ENCODE measurements at regions not wholly inside any gene's neighbourhood (a gene's known extent, or its start where the extent isn't known, plus 50 kb on each side); places are given as distances from the start of the nearest gene placed in this dataset.

DNA sequence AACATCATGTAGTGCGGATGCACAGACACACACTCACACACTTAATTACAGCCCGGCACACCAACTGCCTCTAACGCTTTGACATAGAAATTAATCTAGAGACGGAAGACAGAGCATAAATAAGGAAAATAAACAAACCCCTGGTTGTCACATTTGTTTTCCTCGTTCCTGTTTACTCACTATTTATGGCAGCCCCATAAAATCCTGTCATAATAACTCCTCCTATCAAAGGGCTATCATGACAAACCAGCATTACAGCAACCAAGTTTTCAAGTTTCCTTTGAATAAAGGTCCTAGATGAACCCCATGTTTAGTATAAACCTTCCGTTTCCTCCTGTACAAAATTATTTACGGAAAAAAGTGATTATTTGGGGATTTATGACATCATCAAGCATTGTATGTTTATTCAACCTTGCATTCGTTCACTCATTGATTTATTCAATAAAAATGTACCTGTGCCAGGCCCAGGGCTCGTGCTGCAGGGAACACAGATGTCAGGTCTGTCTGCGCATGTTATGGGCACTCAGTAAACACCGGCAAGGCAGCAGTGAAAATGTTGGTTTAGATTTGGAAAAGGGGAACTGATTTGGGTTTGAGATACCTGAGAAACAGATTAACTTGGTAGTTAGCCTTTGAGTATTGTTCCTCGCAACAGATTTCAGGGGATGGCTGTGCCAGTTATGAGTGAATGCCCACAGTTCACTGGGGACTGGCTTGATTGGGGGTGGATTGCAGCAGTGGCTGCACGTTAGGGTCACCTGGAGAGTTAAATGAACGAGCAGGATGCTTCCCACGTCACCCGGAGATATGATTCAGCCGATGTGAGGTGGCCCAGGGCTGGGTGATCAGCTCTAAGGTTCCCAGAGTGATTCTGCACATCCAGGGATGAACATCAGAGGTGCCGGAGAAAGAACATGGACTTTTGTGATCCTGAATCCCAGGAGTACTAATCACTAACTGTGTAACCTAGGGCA lies 295.3 kb upstream of the FOXQ1 start:
- TF ChIP-seq, protein P1, sequence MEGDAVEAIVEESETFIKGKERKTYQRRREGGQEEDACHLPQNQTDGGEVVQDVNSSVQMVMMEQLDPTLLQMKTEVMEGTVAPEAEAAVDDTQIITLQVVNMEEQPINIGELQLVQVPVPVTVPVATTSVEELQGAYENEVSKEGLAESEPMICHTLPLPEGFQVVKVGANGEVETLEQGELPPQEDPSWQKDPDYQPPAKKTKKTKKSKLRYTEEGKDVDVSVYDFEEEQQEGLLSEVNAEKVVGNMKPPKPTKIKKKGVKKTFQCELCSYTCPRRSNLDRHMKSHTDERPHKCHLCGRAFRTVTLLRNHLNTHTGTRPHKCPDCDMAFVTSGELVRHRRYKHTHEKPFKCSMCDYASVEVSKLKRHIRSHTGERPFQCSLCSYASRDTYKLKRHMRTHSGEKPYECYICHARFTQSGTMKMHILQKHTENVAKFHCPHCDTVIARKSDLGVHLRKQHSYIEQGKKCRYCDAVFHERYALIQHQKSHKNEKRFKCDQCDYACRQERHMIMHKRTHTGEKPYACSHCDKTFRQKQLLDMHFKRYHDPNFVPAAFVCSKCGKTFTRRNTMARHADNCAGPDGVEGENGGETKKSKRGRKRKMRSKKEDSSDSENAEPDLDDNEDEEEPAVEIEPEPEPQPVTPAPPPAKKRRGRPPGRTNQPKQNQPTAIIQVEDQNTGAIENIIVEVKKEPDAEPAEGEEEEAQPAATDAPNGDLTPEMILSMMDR (tag by site-specific recombination; IDR thresholded peaks at IDR 0.05), result no peak
- TF ChIP-seq KLF10 (tag by site-specific recombination; IDR thresholded peaks at IDR 0.05) (no peak), ZNF549 (tag by site-specific recombination; IDR thresholded peaks at IDR 0.05) (no peak)
